ENCODE measurements at regions not wholly inside any gene's neighbourhood (a gene's known extent, or its start where the extent isn't known, plus 50 kb on each side); places are given as distances from the start of the nearest gene placed in this dataset.

DNA sequence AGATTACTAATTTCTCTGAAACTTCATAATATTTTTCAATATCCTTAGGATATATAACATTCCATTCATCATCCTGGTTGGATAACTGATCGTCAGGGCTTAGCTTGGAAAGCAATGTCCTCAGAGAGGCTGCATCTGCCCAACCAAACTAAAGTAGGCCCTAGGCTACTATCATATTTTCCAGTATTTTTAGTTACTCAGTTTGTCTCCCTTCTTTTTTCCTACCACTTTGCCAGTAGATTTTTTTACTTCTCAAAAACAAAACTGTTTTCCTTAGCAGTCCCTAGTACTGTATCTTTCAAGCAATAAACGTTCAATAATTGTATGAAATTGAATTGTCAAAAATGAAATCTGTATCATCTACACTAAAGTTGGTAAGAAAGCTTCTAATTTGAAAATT is 452.0 kb downstream of the TFEC start:
- TF ChIP-seq CHD1 (IDR thresholded peaks at IDR 0.05; ENCODE audit: low read depth, low read length) (no peak), RFX5 (IDR thresholded peaks at IDR 0.05; ENCODE audit: low read depth, low read length) (no peak), MAZ (IDR thresholded peaks at IDR 0.05; ENCODE audit: borderline replicate concordance, low read depth, low read length) (no peak), MAFK (IDR thresholded peaks at IDR 0.05; ENCODE audit: low read depth, low read length) (no peak), MXI1 (IDR thresholded peaks at IDR 0.05; ENCODE audit: borderline replicate concordance, low read depth, low read length) (no peak), SMC3 (IDR thresholded peaks at IDR 0.05; ENCODE audit: low read depth, low read length) (no peak), FOS (IDR thresholded peaks at IDR 0.05; ENCODE audit: low read depth, low read length) (no peak), NFE2L2 (IDR thresholded peaks at IDR 0.05; ENCODE audit: low read depth, low read length) (no peak), CEBPB (IDR thresholded peaks at IDR 0.05; ENCODE audit: low read depth, low read length) (no peak), BHLHE40 (IDR thresholded peaks at IDR 0.05; ENCODE audit: low read depth, low read length) (no peak), RCOR1 (IDR thresholded peaks at IDR 0.05; ENCODE audit: insufficient replicate concordance, low read length) (no peak), POLR2A (IDR thresholded peaks at IDR 0.05; ENCODE audit: low read depth, low read length) (no peak)
- TF ChIP-seq, protein P1, sequence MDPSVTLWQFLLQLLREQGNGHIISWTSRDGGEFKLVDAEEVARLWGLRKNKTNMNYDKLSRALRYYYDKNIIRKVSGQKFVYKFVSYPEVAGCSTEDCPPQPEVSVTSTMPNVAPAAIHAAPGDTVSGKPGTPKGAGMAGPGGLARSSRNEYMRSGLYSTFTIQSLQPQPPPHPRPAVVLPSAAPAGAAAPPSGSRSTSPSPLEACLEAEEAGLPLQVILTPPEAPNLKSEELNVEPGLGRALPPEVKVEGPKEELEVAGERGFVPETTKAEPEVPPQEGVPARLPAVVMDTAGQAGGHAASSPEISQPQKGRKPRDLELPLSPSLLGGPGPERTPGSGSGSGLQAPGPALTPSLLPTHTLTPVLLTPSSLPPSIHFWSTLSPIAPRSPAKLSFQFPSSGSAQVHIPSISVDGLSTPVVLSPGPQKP (IDR thresholded peaks at IDR 0.05; ENCODE audit: borderline replicate concordance, low read depth, low read length) = no peak
- TF ChIP-seq, protein P2, sequence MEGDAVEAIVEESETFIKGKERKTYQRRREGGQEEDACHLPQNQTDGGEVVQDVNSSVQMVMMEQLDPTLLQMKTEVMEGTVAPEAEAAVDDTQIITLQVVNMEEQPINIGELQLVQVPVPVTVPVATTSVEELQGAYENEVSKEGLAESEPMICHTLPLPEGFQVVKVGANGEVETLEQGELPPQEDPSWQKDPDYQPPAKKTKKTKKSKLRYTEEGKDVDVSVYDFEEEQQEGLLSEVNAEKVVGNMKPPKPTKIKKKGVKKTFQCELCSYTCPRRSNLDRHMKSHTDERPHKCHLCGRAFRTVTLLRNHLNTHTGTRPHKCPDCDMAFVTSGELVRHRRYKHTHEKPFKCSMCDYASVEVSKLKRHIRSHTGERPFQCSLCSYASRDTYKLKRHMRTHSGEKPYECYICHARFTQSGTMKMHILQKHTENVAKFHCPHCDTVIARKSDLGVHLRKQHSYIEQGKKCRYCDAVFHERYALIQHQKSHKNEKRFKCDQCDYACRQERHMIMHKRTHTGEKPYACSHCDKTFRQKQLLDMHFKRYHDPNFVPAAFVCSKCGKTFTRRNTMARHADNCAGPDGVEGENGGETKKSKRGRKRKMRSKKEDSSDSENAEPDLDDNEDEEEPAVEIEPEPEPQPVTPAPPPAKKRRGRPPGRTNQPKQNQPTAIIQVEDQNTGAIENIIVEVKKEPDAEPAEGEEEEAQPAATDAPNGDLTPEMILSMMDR (conservative IDR thresholded peaks at IDR 0.05; ENCODE audit: low read depth, low read length) = no peak
- TF ChIP-seq, protein P3, sequence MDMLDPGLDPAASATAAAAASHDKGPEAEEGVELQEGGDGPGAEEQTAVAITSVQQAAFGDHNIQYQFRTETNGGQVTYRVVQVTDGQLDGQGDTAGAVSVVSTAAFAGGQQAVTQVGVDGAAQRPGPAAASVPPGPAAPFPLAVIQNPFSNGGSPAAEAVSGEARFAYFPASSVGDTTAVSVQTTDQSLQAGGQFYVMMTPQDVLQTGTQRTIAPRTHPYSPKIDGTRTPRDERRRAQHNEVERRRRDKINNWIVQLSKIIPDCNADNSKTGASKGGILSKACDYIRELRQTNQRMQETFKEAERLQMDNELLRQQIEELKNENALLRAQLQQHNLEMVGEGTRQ (IDR thresholded peaks at IDR 0.05; ENCODE audit: low read depth, low read length) = no peak
- Histone ChIP-seq H3K9me1 (ENCODE audit: insufficient read depth, low read length) (no peaks in the 10 kb centered on the region), H3K18ac (ENCODE audit: low read depth, low read length) (no peak overlapping the region), H3K4ac (ENCODE audit: low read depth, low read length) (no peak overlapping the region), H2BK15ac (ENCODE audit: low read depth, low read length) (no peak overlapping the region), H2BK120ac (ENCODE audit: low read depth, low read length) (no peak overlapping the region), H2AK9ac (replicated peaks; ENCODE audit: low read depth, low read length, poor library complexity) (no peak overlapping the region), H3K56ac (ENCODE audit: extremely low read depth, insufficient read depth, low read length) (no peak overlapping the region), H3K14ac (replicated peaks; ENCODE audit: low read depth, low read length) (no peak overlapping the region), H3K23ac (ENCODE audit: low read depth, low read length) (no peak overlapping the region), H3K27ac (ENCODE audit: insufficient read depth, low read length) (no peak overlapping the region), H4K91ac (ENCODE audit: insufficient read depth, low read depth, low read length) (no peak overlapping the region), H2BK5ac (ENCODE audit: low read depth, low read length, poor library complexity, severe bottlenecking) (no peak overlapping the region), H3K4me2 (ENCODE audit: low read depth, low read length) (no peak overlapping the region), H3K36me3 (ENCODE audit: control insufficient read depth, insufficient read depth, low read length) (no peaks in the 10 kb centered on the region), H3K27me3 (ENCODE audit: control insufficient read depth, insufficient read depth, low read length) (no peaks in the 10 kb centered on the region), H4K8ac (ENCODE audit: low read depth in 2 of 2, low read length in 2 of 2) (no peak overlapping the region), H3K9ac (ENCODE audit: low read depth, low read length) (no peak overlapping the region), H4K20me1 (ENCODE audit: insufficient read depth, low read length) (no peaks in the 10 kb centered on the region), H3K79me1 (ENCODE audit: low read depth in 1 of 2, low read length in 2 of 2) (no peaks in the 10 kb centered on the region), H2AFZ (replicated peaks; ENCODE audit: low read length, poor library complexity) (no peak overlapping the region), H2AK5ac (ENCODE audit: low read depth, low read length) (no peak overlapping the region), H4K5ac (ENCODE audit: low read depth, low read length) (no peak overlapping the region), H3K9me3 (ENCODE audit: control insufficient read depth, insufficient read depth, low read length) (no peaks in the 10 kb centered on the region), H2BK20ac (ENCODE audit: low read depth, low read length) (no peak overlapping the region), H3K4me1 (ENCODE audit: control insufficient read depth, insufficient read depth, low read length) (no peaks in the 10 kb centered on the region), H3K4me3 (ENCODE audit: insufficient read depth, low read depth, low read length) (no peak overlapping the region)
- no CpG with 5 or more reads among the region's 2 CpGs for WGBS, 2 experiments (ENCODE audit: extremely low coverage in 2 of 2, insufficient read length in 1 of 2)
- dilution Hi-C loops (cut with HindIII; ENCODE audit: low sequenced_read_pairs, unreplicated experiment) (no loop called here), in situ Hi-C loops (cut with MboI; ENCODE audit: low sequenced_read_pairs) (no loop called here), intact Hi-C loops (cut with micrococcal nuclease) (no loop called here)
- DNase-seq = no peak
- ChIA-PET CTCF (no interaction called here), POLR2A (ENCODE audit: unreplicated experiment) (no interaction called here)
- no TSS peak for BruUV-seq (replicated peaks)
- ATAC-seq (ENCODE audit: low read depth) = no peak
